A172 (cell line): ENCODE measurements at regions not wholly inside any gene's neighbourhood (a gene's known extent, or its start where the extent isn't known, plus 50 kb on each side); places are given as distances from the start of the nearest gene placed in this dataset.
"Not testable (repeated sequence)": the region's sequence is repeated elsewhere in the genome, so short reads cannot be mapped to it uniquely, and the experiment has no call there.

ENCODE experiments used
- DNase-seq: peaks from one replicate; pipeline ENCODE4 v3.0.0-alpha.2; 2015; ENCODE audit warnings: low spot score

DNA sequence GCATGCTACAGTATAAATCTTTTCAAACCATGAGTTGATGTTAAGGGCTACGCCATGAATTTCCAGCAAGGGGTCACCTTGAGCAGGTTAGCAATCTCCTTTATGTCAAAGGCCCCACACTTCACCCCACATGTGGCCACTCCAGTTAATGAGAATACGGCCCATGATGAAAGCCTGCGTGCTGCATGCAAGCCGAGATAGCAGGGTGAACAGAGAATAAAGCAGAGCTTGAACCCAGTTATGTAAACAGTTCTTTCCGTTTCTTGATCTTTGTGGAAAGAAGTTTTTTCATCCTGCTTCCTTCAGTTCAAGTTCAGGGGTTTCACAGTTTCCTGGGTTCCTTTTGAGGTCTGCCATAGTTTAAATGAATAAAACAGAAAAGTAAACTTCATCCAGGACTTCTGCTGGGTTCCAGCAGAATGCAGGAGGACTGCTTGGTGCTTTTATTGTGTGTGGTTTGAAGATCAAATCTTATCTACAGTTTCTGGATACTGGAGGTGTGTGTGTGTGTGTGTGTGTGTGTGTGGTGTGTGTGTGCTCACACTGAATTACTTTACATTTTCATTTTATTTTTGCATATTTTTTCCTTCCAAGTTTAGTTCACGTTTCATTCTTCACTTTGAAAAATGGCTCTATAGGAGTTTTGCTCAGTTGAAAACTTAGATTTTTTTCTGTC lies 87.1 kb downstream of the HMHB1 start:
- DNase-seq, result no peak

DNA sequence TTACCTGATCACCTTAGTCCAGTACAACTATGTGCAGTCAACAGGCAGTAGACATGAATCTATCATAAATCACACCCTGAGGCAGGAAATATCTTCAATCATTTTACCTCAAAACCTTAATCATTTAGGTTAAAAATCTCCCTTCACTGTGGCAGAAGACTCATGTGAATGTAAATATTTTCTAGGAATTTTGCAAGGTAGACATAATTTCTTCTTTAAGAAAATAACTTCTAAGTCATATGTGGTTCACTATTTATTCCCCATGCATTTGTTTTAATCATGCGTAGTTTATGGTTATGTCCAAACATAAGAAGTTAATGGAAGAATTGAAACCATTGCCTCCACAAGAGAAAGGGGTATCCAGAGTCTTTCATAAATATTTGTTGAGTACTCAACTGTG lies 97.0 kb downstream of the HMHB1 start:
- DNase-seq, result no peak

DNA sequence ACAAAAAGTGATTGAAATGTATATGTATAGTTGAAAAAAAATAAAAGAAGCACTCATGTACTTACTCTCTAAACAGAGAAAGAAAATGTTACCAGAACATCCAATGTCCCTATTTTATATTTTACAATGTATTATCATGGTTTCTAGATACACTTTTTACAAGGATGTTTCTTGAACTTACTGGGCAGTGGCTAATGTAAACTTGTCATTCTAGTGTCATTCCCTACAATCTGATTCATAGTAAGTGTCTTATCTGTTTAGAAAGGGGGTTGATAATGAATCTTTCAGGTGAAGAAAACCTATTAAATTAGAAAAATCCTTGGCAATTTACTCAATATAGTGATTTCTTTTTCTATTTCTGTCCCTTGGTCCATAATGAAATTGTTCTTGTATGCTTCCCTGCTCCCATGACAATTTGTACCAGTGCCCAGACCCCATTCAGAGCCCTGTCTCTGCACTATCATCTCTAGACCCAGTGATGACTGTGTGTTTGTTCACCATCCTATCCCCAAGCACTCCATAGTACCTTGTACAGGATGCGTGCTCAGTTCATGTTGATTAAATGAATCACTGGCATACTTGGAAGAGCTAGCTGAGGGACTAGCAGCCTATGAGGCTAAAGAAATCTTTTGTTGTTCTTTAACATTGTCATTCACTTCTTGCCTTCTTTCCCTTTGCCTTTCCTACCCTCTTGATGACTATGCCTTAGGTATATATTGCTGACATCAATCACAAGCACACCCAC lies 101.2 kb downstream of the HMHB1 start:
- DNase-seq, result peak; percentile 65

DNA sequence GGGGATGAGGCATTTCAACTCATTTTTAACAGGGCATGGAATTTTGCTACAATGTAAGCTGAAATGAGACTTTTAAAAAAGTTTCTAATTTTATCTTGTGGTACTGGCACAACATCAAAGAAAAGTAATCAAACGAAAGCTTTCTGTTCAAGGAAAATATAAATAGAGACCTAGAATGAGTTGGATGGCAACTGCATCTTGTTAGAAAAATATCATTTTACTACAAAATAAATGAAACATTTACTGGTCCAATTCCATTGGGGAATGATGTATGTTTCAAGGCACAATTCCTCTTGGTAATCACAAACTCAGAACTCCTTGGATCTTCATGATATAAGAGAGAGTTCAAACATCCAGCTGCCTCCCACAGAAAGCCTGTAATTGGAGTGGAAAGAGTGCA lies 102.8 kb downstream of the HMHB1 start:
- DNase-seq, result no peak

DNA sequence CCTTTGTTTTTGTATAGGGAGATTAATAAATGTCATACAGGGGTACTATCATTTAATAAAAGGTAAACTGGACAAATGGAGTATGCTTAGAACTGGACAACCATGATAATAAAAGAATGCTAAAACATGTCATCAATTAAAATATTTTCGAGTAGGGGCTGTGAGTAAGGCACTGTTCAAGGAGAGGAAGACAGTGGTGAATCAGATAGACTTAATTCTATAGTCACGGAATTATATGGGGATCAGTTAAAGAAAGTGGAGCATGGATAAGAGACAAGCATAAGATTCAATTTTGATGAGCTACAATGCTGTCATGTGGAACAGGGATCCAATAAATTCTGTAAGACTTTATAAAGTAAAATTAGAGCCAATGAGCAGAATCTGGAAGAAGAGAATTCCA lies 104.5 kb downstream of the HMHB1 start:
- no peak for DNase-seq

DNA sequence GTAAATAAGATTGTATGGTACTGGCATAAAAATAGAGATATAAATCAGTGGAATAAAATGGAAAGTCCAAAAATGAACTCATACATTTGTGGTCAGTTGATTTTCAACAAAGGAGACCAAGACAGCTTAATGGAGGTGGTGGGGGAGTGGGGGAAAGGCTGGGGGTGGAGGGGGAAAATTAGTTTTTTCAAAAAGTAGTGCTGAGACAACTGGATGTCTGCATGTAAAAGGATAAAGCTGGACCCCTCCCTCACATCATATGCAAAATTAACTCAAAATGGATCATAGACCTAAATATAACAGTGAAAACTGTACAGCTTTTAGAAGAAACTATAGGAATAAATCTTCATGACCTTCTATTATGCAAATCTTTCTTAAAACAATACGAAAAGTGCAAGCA lies 107.0 kb downstream of the HMHB1 start:
- no peak for DNase-seq

DNA sequence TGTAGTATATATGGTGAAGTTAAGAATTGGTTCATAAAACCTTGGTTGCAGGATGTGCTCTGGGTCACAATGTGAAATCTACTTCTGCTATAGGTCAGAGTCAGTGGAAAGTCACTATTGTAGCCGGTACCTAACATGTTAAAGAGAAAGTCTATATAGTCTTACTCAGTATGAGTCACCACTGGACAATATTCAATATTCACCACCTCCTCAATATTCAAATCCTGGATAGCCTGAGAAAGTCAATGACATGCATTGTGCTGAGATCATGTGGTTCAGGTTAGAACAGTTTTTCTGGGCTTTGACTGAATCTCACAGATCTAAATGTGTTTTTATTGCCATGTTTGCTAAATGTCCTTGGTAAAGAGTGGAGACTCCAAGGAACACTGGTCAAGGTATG lies 108.8 kb downstream of the HMHB1 start:
- DNase-seq, result no peak

DNA sequence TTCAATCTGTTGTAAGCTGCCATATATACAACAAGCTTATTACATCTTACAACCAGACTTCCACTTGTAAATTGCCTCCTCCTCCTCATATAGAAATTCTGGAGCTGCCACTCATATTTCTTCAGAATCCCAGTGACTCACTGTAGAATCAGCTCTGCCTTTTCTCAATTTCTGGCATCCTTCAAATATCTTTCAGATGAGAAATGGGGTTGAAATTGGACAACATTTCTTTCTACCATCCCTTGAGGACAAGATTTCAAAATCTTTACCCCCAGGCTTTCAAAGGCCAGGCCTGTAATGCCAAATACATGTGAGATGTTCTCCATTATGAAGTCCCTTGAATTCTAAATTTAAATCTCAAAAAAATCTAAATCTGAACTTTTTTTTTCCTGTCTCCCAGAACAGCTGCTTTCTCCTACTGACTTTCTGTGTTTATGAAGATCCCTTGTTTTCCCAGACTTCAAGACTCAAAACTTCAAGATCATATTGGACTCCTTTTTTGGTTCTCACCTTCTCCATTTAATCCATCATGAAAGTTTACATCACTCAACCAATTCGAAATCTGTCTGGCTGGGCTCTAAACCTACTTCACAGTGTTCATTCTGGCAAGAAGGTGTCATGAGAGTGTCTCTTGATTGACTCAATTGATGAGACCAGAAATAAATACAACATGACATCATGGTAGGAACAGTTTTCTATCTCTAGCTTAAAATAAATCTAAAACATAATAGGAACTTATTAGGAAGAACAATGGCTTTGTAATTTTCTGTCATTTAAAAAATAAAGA lies 109.8 kb downstream of the HMHB1 start:
- peak; percentile 67 for DNase-seq

DNA sequence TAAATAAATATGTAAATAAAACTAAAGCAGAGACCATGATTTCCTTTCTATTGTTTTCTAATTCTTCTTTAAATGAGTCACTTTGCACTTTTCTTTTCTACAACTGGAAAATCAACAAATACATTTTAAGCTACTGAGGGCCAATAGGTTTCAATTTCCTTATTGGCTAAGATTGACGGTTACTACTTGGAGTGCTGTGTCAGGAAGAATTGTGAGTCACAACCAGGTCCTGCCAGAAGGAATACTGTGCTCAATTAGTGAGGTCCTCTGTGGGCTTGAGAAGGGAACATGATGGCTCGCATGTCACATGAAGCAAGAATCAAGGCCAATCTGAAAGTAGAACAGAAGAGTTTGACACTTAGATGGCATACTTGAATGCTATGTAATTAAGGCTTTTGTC lies 110.8 kb downstream of the HMHB1 start:
- DNase-seq, result peak; percentile 57

DNA sequence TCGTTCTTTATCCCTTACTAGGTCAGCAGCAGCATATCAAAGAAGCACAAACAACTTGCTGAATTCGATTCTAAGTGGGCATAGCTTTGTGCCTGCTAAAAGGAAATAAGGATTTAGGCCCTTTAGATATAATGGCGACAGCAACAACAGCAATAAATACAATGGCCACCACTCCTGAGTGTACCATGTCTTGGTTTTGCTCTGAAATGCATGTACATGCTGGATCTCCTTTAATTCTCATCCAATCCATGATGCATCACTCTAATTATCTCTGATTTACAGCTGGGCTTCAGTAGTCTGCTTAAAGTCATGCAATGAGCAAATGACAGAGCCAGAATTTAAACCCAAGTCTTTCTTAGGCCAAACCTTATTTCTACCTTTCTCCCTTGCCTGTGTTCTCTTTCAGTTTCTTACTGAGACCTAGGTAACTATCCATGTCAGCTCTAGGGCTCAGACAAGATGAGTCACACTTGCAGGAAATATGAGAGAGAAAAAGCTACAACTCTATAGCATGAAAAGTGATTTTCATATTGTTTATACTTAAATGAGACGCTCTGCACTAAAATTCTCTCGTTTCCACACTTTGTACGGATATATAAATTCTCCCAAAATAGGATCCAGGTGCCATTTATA lies 111.8 kb downstream of the HMHB1 start:
- DNase-seq, result peak; percentile 60

DNA sequence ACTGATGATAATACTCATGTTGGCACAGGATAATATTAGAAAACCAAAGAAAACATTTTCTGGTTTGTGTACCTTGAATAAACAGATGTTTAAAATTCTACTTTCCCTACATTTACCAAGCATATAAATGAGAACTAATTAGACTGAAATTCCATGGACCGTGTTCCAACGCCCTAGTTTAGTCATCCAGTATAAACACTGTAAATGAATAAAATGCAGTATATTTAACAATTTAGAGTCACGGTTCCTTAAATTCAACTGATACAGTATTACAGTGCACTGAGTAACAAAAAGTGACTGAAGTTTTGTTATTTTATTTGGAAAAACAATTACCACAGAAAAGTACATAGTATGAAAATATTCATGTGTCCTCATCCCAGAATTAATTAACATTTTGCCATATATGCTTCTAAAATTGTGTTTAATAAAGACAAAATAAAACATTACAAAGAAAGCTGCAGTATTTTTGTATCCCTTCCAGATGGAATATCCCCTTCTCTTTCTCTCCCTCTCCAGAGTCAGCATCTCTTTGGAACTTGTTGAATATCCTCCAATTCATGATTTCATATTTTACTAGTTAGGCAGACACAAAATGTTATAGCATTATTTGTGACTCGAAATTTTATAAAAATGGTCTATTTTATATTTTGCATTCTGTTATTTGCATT lies 112.5 kb downstream of the HMHB1 start:
- DNase-seq, result no peak

DNA sequence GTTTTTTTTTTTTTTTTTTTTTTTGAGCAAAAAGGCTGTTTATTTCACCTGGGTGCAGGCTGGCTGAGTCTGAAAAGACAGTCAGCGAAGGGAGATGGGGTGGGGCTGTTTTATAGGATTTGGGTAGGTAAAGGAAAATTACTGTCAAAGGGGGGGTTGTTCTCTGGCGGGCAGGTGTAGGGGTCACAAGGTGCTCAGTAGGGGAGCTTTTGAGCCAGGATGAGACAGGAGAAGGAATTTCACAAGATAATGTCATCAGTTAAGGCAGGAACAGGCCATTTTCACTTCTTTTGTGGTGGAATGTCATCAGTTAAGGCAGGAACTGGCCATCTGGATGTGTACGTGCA lies 113.0 kb downstream of the HMHB1 start:
- DNase-seq, result not testable (repeated sequence)

DNA sequence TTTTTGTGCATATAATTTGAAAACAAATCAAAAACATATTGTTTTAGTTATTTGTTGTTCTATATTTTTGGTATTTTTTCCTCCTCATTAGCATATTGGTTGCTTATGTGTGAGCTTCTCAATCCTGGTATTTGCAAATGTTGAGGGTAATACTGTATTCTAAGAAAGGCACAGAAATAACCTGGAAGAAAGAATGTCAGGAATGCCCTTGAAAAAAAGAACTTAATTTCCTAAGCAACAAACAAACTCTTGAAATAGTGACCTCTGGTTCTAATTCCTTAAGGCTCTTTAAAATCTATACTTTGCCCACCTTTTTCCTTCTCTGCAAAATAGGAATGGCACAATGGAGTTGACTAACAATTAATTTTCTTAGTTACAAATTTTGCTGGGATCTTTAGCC lies 117.5 kb downstream of the HMHB1 start:
- DNase-seq, result no peak

DNA sequence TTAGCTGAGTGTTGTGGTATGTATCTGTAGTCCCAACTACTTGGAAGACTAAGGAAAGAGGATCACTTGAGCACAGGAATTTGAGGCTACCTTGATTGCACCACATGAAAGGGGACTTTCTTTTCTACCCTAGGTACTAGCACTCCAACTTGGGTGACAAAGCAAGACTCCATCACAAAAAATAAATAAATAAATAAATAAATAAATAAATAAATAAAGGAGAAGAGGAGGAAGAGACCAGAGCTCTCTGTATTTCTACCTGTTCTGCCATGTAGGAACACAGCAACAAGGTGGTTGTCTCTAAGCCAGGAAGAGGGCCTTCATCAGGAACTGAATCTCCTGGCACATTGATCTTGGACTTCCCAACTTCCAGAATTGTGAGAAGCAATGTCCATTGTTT lies 118.6 kb downstream of the HMHB1 start:
- DNase-seq, result no peak

DNA sequence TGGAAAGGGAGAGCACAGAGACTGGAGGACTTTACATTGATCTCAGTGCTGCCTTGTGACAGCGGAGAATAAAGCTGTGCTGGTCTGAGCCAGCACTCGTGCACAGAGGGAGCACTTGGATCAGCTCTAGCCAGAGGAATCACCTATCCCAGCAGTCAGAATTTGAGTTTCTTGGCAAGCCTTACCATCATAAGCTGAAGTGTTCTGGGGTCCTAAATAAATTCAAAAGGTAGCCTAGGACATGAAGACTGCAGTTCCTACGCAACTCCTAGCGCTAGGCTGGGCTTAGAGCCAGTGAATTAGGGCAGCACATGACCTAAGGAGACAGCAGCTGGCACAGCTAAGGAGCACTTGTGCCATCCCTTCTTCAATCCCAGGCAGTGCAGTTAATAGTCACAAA lies 119.5 kb downstream of the HMHB1 start:
- no peak for DNase-seq

DNA sequence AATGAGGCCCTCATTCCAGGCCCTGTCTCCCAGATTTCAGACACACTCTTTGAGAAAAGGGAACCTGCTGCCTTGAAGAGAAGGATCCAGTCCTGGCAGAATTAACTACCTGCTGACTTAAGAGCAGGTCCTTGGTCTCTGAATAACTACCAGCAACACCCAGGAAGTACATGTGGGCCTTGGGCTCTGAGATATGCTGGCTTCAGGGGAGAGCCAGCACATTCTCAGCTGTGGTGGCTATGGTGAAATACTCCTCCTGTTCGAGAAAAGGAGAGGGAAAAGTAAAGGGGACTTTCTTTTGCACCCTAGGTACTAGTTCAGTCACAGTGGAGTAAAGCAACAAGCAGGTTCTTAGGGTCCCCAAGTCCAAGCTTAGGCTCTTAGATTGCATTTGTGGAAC lies 120.0 kb downstream of the HMHB1 start:
- no peak for DNase-seq

DNA sequence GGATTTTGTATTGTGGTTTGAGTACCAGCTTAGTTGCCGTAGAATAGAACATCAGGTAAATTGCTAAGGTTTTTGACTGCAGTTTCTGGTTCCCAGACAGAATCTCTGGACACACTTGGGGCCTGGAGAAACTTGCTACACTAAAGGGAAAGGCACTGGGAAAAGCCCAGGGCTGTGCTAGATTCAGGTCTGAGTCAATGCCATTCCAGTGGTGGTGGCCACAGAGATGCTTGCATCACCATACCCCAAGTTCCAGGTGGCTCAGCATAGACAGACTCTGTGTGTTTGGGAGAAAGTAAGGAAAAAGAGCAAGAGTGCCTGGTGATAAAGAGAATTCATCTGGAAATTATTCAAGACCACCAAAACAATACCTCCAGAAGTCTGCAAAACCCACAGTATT lies 120.6 kb downstream of the HMHB1 start:
- DNase-seq, result no peak

DNA sequence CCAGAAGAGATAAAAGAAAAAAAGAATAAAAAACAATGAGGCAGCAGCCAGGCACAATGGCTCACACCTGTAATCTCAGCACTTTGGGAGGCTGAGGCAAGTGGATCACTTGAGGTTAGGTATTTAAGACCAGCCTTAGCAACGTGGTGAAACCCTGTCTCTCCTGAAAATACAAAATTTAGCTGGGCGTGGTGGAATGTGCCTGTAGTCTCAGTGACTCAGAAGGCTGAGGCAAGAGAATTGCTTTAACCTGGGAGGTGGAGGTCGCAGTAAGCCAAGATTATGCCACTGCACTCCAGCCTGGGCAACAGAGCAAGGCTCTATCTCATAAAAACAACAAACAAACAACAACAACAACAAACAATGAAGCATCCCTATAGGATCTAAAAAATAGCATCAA lies 121.5 kb downstream of the HMHB1 start:
- no peak for DNase-seq

DNA sequence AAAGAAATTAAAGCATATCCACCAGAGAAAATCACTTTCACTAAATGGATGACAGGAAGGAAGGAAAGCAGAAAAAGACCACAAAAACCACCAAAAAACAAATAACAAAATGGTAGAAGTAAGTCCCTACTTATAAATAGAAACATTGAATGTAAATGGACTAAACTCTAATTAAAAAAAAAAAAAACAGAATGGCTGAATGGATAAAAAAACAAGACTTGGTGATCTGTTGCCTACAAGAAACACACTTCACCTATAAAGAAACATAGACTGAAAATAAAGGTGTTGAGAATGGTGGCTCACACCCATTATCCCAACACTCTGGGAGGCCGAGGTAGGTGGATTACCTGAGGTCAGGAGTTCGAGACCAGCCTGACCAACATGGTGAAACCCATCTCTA lies 122.9 kb downstream of the HMHB1 start:
- DNase-seq, result no peak

DNA sequence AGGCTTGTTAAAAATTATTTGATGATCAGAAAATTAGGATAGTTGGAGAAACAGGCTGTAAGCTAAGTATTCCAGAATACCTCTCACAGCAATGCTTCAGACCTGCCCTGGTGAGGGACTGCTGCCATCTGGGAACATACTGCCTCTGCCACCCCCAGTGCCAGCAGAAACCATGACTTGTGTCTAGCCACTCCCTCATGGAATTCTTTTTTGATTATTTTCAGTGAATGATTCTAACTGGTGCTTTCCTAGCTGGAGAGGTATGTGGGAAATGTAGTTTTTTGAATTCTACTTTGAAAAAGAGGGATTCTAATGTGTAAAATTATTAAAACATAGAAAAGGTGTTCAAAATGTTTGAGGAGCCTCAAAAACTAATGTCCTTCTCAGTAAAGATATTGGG lies 126.3 kb downstream of the HMHB1 start:
- DNase-seq, result peak; percentile 33

DNA sequence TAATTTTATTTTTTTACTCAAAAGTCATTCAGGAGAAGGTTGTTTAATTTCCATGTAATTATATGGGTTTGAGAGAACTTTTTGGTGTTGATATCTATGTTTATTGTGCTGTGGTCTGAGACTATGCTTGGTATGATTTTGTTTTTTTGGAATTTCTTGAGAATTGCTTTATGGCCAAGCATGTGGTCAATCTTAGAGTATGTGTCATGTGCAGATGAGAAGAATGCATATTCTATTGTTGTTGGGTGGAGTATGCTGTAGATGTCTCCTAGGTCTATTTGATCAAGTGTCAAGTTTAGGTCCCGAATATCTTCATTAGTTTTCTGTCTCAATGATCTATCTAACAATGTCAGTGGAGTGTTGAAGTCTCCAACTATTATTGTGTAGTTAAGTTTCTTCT lies 134.9 kb downstream of the HMHB1 start:
- DNase-seq, result no peak

DNA sequence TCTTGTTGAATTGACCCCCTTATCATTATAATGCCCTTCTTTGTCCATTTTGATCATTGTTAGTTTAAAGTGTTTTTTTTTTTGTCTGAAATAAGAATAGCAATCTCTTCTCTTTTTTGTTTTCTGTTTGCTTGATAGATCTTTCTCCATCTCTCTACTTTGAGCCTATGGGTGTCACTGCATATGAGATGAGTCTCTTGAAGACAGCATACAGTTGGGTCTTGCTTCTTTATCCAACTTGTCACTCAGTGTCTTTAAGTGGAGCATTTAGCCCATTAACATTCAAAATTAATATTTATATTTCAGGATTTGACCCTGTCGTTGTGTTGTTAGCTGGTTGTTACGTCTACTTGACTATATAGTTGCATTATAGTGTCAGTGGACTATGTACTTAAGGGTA lies 135.4 kb downstream of the HMHB1 start:
- no peak for DNase-seq
